PC-9 (cell line): ENCODE measurements at regions not wholly inside any gene's neighbourhood (a gene's known extent, or its start where the extent isn't known, plus 50 kb on each side); places are given as distances from the start of the nearest gene placed in this dataset.
"Not testable (repeated sequence)": the region's sequence is repeated elsewhere in the genome, so short reads cannot be mapped to it uniquely, and the experiment has no call there.

ENCODE experiments used
- CTCF ChIP-seq: fragments of 200-600 bp; sonication (generic); conservative IDR thresholded peaks from 2 replicates; pipeline ENCODE4 v1.6.1; 2017; ENCODE audit warnings: mixed run types, antibody characterized with exemption, mild to moderate bottlenecking, moderate library complexity
- EZH2 ChIP-seq: fragments of 200-600 bp; sonication (generic); IDR thresholded peaks from 2 replicates; pipeline ENCODE4 v1.8.0; 2017; ENCODE audit warnings: antibody characterized with exemption, low read depth

- not testable (repeated sequence) for TF ChIP-seq CTCF, EZH2
These were observed 317.9 kb upstream of the GLI3 start for GRCh38 chr7:42554932-42555331.
